Esophagus muscularis mucosa (tissue), 4 donors: ENCODE measurements at regions not wholly inside any gene's neighbourhood (a gene's known extent, or its start where the extent isn't known, plus 50 kb on each side); places are given as distances from the start of the nearest gene placed in this dataset.

ENCODE experiments used
- DNase-seq: peaks from one replicate; pipeline ENCODE4 v3.0.0-alpha.2; 2017; ENCODE audit errors: extremely low spot score
- H3K27ac ChIP-seq, 4 donors: fragments of 200-600 bp; sonication (generic); replicated peaks in 1 of 4; 1 replicate in 3 of 4; 2 replicates in 1 of 4; pipeline ENCODE4 v1.5.1; 2016 to 2019; ENCODE audit warnings: mild to moderate bottlenecking in 1 of 4
- H3K27me3 ChIP-seq, 4 donors: fragments of 200-600 bp; sonication (generic); one replicate each; pipeline versions ENCODE4 v1.5.1 to v1.6.0; 2016 to 2019
- H3K36me3 ChIP-seq, 4 donors: fragments of 200-600 bp; sonication (generic); one replicate each; pipeline ENCODE4 v1.5.1; 2016 to 2019
- H3K4me1 ChIP-seq, 4 donors: fragments of 200-600 bp; sonication (generic); one replicate each; pipeline ENCODE4 v1.5.1; 2016 to 2019
- H3K4me3 ChIP-seq, 4 donors: fragments of 200-600 bp; sonication (generic); 1 replicate in 2 of 4; 2 replicates in 2 of 4; pipeline ENCODE4 v1.5.1; 2016 to 2019; ENCODE audit warnings: mild to moderate bottlenecking in 4 of 4, moderate library complexity in 1 of 4
- H3K9me3 ChIP-seq, 4 donors: fragments of 200-600 bp; sonication (generic); 1 replicate in 3 of 4; 2 replicates in 1 of 4; pipeline ENCODE4 v1.5.1; 2016 to 2019
- EP300 ChIP-seq: sonication (generic); formaldehyde crosslinking; IDR thresholded peaks from one replicate; pipeline ENCODE4 v1.6.1; 2017; ENCODE audit warnings: antibody characterized with exemption
- POLR2A ChIP-seq: fragments of 450-650 bp; IDR thresholded peaks from one replicate; pipeline ENCODE4 v1.6.1; 2017; ENCODE audit warnings: antibody characterized with exemption, moderate library complexity, mild to moderate bottlenecking, low read depth
- POLR2AphosphoS5 ChIP-seq, 2 donors: sonication (generic); formaldehyde crosslinking; IDR thresholded peaks; one replicate each; pipeline ENCODE4 v1.6.1; 2017; ENCODE audit warnings: antibody characterized with exemption in 2 of 2
- WGBS: methylation state at CpG from one replicate; pipeline ENCODE4 v1.1.5; 2018; 5-methylcytosine and 5-hydroxymethylcytosine counted together
- intact Hi-C: fragments of 100-400 bp; cut with DNase I; formaldehyde crosslinking; loops from one replicate; pipeline ENCODE4 v1.15.1; 2023
- TF ChIP-seq, protein P1 (sequence below), 3 experiments: fragments of 200-600 bp in 2 of 3; fragments of 450-650 bp in 1 of 3; sonication (generic) in 2 of 3; IDR thresholded peaks; one replicate each; pipeline ENCODE4 v1.5.1; 2017 to 2019; ENCODE audit warnings: antibody characterized with exemption in 3 of 3, mild to moderate bottlenecking in 2 of 3, moderate library complexity in 1 of 3

- Histone ChIP-seq H3K27me3 (no peaks in the 10 kb centered on the region), H3K4me1 (no peaks in the 10 kb centered on the region), H3K4me3 (no peak overlapping the region), H3K9me3 (peaks cover 0 to 4% (median 2%) of the 10 kb centered on the region in 4 donors), H3K27ac (no peak overlapping the region), H3K36me3 (no peaks in the 10 kb centered on the region)
- intact Hi-C loops: no loop called here
- DNase-seq: no peak
- 75% methylated on average over 2 of the region's 2 CpGs for WGBS
- no peak for TF ChIP-seq POLR2AphosphoS5 (IDR thresholded peaks at IDR 0.05)
- TF ChIP-seq, protein P1, sequence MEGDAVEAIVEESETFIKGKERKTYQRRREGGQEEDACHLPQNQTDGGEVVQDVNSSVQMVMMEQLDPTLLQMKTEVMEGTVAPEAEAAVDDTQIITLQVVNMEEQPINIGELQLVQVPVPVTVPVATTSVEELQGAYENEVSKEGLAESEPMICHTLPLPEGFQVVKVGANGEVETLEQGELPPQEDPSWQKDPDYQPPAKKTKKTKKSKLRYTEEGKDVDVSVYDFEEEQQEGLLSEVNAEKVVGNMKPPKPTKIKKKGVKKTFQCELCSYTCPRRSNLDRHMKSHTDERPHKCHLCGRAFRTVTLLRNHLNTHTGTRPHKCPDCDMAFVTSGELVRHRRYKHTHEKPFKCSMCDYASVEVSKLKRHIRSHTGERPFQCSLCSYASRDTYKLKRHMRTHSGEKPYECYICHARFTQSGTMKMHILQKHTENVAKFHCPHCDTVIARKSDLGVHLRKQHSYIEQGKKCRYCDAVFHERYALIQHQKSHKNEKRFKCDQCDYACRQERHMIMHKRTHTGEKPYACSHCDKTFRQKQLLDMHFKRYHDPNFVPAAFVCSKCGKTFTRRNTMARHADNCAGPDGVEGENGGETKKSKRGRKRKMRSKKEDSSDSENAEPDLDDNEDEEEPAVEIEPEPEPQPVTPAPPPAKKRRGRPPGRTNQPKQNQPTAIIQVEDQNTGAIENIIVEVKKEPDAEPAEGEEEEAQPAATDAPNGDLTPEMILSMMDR (IDR thresholded peaks at IDR 0.05): no peak
These were observed 159.3 kb upstream of the GAP43 start for GRCh38 chr3:115464036-115464435.

DNA sequence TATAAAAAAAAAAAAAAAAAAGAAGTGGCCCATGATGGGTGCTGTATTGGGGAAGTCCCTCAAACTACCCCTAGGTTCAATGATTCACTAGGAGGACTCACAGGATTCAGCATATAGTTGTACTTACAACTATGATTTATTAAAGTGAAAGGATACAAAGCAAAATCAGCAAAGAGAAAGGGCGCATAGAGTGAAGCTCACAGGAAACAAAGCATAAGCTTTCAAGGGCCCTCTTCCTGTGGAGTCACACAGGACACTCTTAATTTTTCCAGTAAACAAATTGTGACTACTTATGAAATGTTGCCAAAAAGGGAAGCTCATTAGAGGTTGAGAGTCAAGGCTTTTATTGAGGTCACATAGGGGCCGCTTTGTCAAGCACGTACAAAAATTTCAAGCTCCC is 153.7 kb upstream of the GAP43 start:
- Histone ChIP-seq H3K27ac (no peak overlapping the region), H3K9me3 (no peaks in the 10 kb centered on the region), H3K27me3 (no peaks in the 10 kb centered on the region), H3K4me3 (no peak overlapping the region), H3K4me1 (no peaks in the 10 kb centered on the region), H3K36me3 (no peaks in the 10 kb centered on the region)
- TF ChIP-seq, protein P1 (IDR thresholded peaks at IDR 0.05): no peak
- TF ChIP-seq EP300 (no peak), POLR2A (no peak), POLR2AphosphoS5 (IDR thresholded peaks at IDR 0.05) (no peak)
- intact Hi-C loops: no loop called here
- DNase-seq: no peak
- 51% methylated on average over 3 of the region's 3 CpGs for WGBS

GRCh38 chr3:115470254-115470653 is 153.1 kb upstream of the GAP43 start:
- no peaks in the 10 kb centered on the region for H3K9me3 ChIP-seq
- 61% methylated on average over 3 of the region's 3 CpGs for WGBS
- H3K4me3 ChIP-seq: no peak overlapping the region
- no peaks in the 10 kb centered on the region for H3K27me3 ChIP-seq
- no peak overlapping the region for H3K27ac ChIP-seq
- H3K36me3 ChIP-seq: no peaks in the 10 kb centered on the region
- TF ChIP-seq, protein P1 (IDR thresholded peaks at IDR 0.05): no peak
- no peak for TF ChIP-seq POLR2AphosphoS5 (IDR thresholded peaks at IDR 0.05)
- no peak for TF ChIP-seq EP300
- TF ChIP-seq POLR2A: no peak
- no peak for DNase-seq
- H3K4me1 ChIP-seq: no peaks in the 10 kb centered on the region
- intact Hi-C loops: no loop called here

DNA sequence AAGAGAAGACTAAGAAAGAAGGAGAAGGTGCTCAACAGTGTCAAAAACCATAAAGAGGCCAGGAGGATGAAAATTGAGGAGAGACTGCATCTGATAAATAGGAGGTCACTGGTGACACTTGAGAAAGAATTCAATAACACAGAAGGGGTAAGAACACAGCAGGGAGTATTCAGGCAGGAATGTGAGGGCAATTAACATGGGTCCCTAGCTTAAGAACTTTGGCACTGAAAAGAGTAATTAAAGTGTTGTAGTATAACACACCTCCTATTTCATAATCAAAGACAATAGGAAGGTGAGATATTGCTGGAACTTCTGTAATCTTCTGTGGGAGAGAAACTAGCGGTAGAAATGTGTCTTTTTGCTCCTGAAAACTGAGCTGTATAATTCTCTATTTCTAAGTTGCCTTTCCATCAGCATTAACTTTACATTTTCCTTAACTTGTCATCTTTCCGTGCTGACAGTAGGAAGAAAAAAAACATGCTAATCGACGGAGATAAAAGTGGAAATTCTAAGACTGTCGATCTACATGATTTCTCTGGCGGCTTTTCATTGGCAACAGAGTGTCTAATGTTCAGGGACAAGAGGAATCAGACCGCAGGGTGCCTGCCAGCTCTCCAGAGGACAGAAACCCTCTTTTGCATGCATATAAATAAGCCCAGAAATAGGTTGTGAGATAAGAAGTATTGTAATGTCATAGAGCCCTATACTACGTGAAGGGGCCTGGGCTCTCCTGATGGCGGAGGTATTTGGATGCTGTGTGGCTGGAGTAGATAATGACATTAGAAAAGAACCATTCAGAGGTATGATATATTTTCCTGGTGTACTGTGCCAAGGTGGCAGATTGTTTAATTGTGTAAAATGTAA is 147.9 kb upstream of the GAP43 start:
- Histone ChIP-seq H3K9me3 (no peaks in the 10 kb centered on the region), H3K27me3 (no peaks in the 10 kb centered on the region), H3K36me3 (no peaks in the 10 kb centered on the region), H3K4me3 (no peak overlapping the region), H3K27ac (no peak overlapping the region), H3K4me1 (no peaks in the 10 kb centered on the region)
- TF ChIP-seq EP300 (no peak), POLR2AphosphoS5 (IDR thresholded peaks at IDR 0.05) (no peak), POLR2A (no peak)
- TF ChIP-seq, protein P1 (IDR thresholded peaks at IDR 0.05): no peak
- intact Hi-C loops: no loop called here
- DNase-seq: no peak
- WGBS: 83% methylated on average over 9 of the region's 9 CpGs

GRCh38 chr3:115476472-115476871 is 146.8 kb upstream of the GAP43 start:
- H3K4me1 ChIP-seq: no peaks in the 10 kb centered on the region
- H3K4me3 ChIP-seq: no peak overlapping the region
- intact Hi-C loops: no loop called here
- no peaks in the 10 kb centered on the region for H3K9me3 ChIP-seq
- DNase-seq: no peak
- TF ChIP-seq POLR2AphosphoS5 (IDR thresholded peaks at IDR 0.05) (no peak), POLR2A (no peak), EP300 (no peak)
- TF ChIP-seq, protein P1 (IDR thresholded peaks at IDR 0.05): no peak
- no peaks in the 10 kb centered on the region for H3K36me3 ChIP-seq
- H3K27ac ChIP-seq: no peak overlapping the region
- no peaks in the 10 kb centered on the region for H3K27me3 ChIP-seq
